Endothelial cell of umbilical vein (primary cell): ENCODE measurements at regions not wholly inside any gene's neighbourhood (a gene's known extent, or its start where the extent isn't known, plus 50 kb on each side); places are given as distances from the start of the nearest gene placed in this dataset.

Source experiments
- BruUV-seq: library from RNA; stranded (reverse); fragments of 400-500 nt; replicated peaks from 2 replicates; lab custom pipeline; 2021; lab: Mats Ljungman, UMichigan
- CTCF ChIA-PET: fragments of 300-600, 350-600 bp; sonication (Branson Sonifier 250); formaldehyde crosslinking; loops from one replicate; lab custom pipeline; 2021; ENCODE audit warnings: antibody characterized with exemption, inconsistent platforms; lab: Charles Lee
- POLR2A ChIA-PET: fragments of 300-600, 350-600 bp; sonication (Branson Sonifier 250); formaldehyde crosslinking; loops from one replicate; lab custom pipeline; 2021; ENCODE audit warnings: antibody characterized with exemption, inconsistent platforms; lab: Charles Lee
- DNase-seq: peaks from one replicate; pipeline ENCODE4 v3.0.0-alpha.2; 2011; ENCODE audit warnings: low read depth, low spot score
- FAIRE-seq: peaks from 2 replicates; lab custom pipeline; 2011; peaks lifted over from hg19 to GRCh38; lab: Jason Lieb, UNC
- H2AFZ ChIP-seq: 2 replicates; pipeline ENCODE4 v1.6.0; 2012; ENCODE audit warnings: low read depth, low read length, control low read depth, inconsistent platforms
- H3K27ac ChIP-seq: 2 replicates; pipeline ENCODE4 v1.5.1; 2011; ENCODE audit warnings: low read depth, mild to moderate bottlenecking, control low read depth, low read length, moderate library complexity; ENCODE audit not compliant: insufficient read depth
- H3K27me3 ChIP-seq, 2 experiments: 2 replicates each; pipeline versions ENCODE4 v1.6.0 to v1.6.1; 2011; ENCODE audit warnings: low read length in 2 of 2, mixed read lengths in 1 of 2; ENCODE audit not compliant: control insufficient read depth in 2 of 2, insufficient read depth in 2 of 2
- H3K36me3 ChIP-seq, 2 experiments: 2 replicates in 1 of 2; 3 replicates in 1 of 2; pipeline ENCODE4 v1.5.1; 2011; ENCODE audit warnings: low read length in 2 of 2, mild to moderate bottlenecking in 1 of 2, moderate library complexity in 1 of 2; ENCODE audit not compliant: control insufficient read depth in 2 of 2, insufficient read depth in 2 of 2; ENCODE audit errors: extremely low read depth in 1 of 2
- H3K4me1 ChIP-seq: 3 replicates; pipeline ENCODE4 v1.5.1; 2011; ENCODE audit warnings: mild to moderate bottlenecking, low read length; ENCODE audit not compliant: control insufficient read depth, insufficient read depth; ENCODE audit errors: extremely low read depth
- H3K4me2 ChIP-seq: 2 replicates; pipeline ENCODE4 v1.6.1; 2011; ENCODE audit warnings: low read length, control low read depth, mixed read lengths; ENCODE audit not compliant: insufficient read depth
- H3K4me3 ChIP-seq, 3 experiments: fragments of 200-600 bp in 1 of 3; sonication (generic), shearing (Covaris generic) in 1 of 3; replicated peaks in 1 of 3; 2 replicates each; pipeline ENCODE4 v1.5.1; 2011 to 2016; ENCODE audit warnings: control low read depth in 3 of 3, low read length in 3 of 3, mild to moderate bottlenecking in 2 of 3, inconsistent platforms in 1 of 3, low read depth in 1 of 3, moderate library complexity in 1 of 3; ENCODE audit not compliant: insufficient read depth in 1 of 3
- H3K79me2 ChIP-seq: 2 replicates; pipeline ENCODE4 v1.6.0; 2012; ENCODE audit warnings: low read length, inconsistent platforms; ENCODE audit not compliant: control insufficient read depth, insufficient read depth
- H3K9ac ChIP-seq: replicated peaks from 2 replicates; pipeline ENCODE3; 2011; ENCODE audit warnings: low read length, control low read depth; ENCODE audit not compliant: insufficient read depth; ENCODE audit errors: extremely low read depth
- H3K9me1 ChIP-seq: replicated peaks from 3 replicates; pipeline ENCODE4 v1.6.0; 2011; ENCODE audit warnings: mild to moderate bottlenecking, low read length; ENCODE audit not compliant: control insufficient read depth, insufficient read depth; ENCODE audit errors: extremely low read depth
- H3K9me3 ChIP-seq: replicated peaks from 2 replicates; pipeline ENCODE4 v1.5.1; 2012; ENCODE audit warnings: low read length, inconsistent platforms; ENCODE audit not compliant: control insufficient read depth, insufficient read depth
- H4K20me1 ChIP-seq: replicated peaks from 2 replicates; pipeline ENCODE3; 2011; ENCODE audit warnings: mild to moderate bottlenecking, low read length; ENCODE audit not compliant: control insufficient read depth, insufficient read depth; ENCODE audit errors: extremely low read depth
- CTCF ChIP-seq, 2 donors: IDR thresholded peaks; 1 replicate in 1 of 2; 2 replicates in 1 of 2; pipeline ENCODE4 v1.5.1; 2011; ENCODE audit warnings: low read length in 2 of 2, mild to moderate bottlenecking in 2 of 2, moderate library complexity in 2 of 2, control low read depth in 1 of 2, inconsistent platforms in 1 of 2, low read depth in 1 of 2; ENCODE audit not compliant: insufficient read depth in 1 of 2; ENCODE audit errors: extremely low read depth in 1 of 2
- EZH2 ChIP-seq: IDR thresholded peaks from 2 replicates; pipeline ENCODE4 v1.6.1; 2012; ENCODE audit warnings: borderline replicate concordance, low read depth, mild to moderate bottlenecking, moderate library complexity, low read length, inconsistent platforms; ENCODE audit not compliant: severe bottlenecking
- GATA2 ChIP-seq: IDR thresholded peaks from 2 replicates; pipeline ENCODE4 v1.7.0; 2011; ENCODE audit warnings: low read depth, mild to moderate bottlenecking, moderate library complexity, mixed read lengths, low read length; ENCODE audit not compliant: insufficient read length, insufficient read depth
- MAX ChIP-seq: IDR thresholded peaks from 2 replicates; pipeline ENCODE4 v1.6.1; 2011; ENCODE audit not compliant: insufficient read depth, insufficient read length
- POLR2A ChIP-seq: IDR thresholded peaks from 2 replicates; pipeline ENCODE4 v1.6.1; 2012; ENCODE audit warnings: low read depth, mild to moderate bottlenecking, control low read depth, low read length
- POLR2AphosphoS5 ChIP-seq: IDR thresholded peaks from 2 replicates; pipeline ENCODE4 v1.6.1; 2012; ENCODE audit warnings: low read depth, mild to moderate bottlenecking, control low read depth, low read length, moderate library complexity; ENCODE audit not compliant: insufficient read depth
- dilution Hi-C: fragments of 300-500 bp; cut with MboI; formaldehyde crosslinking; loops from one replicate; pipeline ENCODE4 v1.15.0; 2019; ENCODE audit warnings: low sequenced_read_pairs; ENCODE audit not compliant: extremely low pct_ligation_motif_present
- intact Hi-C: fragments of 100-400 bp; cut with micrococcal nuclease; formaldehyde crosslinking; loops from one replicate; pipeline ENCODE4 v1.10.0; 2022

GRCh38 chr7:17429579-17429978 is 131.1 kb downstream of the AHR start:
- Histone ChIP-seq H2AFZ (no peak overlapping the region), H3K9me3 (no peaks in the 10 kb centered on the region), H3K27ac (no peak overlapping the region), H4K20me1 (no peaks in the 10 kb centered on the region), H3K36me3 (no peaks in the 10 kb centered on the region), H3K9me1 (no peaks in the 10 kb centered on the region), H3K4me2 (no peak overlapping the region), H3K4me1 (no peaks in the 10 kb centered on the region), H3K27me3 (no peaks in the 10 kb centered on the region), H3K9ac (no peak overlapping the region), H3K4me3 (no peak overlapping the region), H3K79me2 (no peaks in the 10 kb centered on the region)
- intact Hi-C loops = no loop called here
- TF ChIP-seq MAX (no peak), POLR2AphosphoS5 (no peak), EZH2 (no peak), POLR2A (no peak), GATA2 (no peak), CTCF (IDR thresholded peaks at IDR 0.05; ENCODE audit: extremely low read depth in 1 of 2, insufficient read depth in 1 of 2, low read depth in 1 of 2, low read length in 2 of 2) (no peak)
- FAIRE-seq (no peak), DNase-seq (no peak)
- CTCF ChIA-PET = interaction anchor here (1.2 to 1.4 kb wide), 2 partner anchors 12 to 447 kb away, joined by 3 read pairs; no protein-coding TSS in a partner anchor
- POLR2A ChIA-PET = no interaction called here
- dilution Hi-C loops = no loop called here
- no TSS peak for BruUV-seq
